ENCODE measurements at regions not wholly inside any gene's neighbourhood (a gene's known extent, or its start where the extent isn't known, plus 50 kb on each side); places are given as distances from the start of the nearest gene placed in this dataset.

DNA sequence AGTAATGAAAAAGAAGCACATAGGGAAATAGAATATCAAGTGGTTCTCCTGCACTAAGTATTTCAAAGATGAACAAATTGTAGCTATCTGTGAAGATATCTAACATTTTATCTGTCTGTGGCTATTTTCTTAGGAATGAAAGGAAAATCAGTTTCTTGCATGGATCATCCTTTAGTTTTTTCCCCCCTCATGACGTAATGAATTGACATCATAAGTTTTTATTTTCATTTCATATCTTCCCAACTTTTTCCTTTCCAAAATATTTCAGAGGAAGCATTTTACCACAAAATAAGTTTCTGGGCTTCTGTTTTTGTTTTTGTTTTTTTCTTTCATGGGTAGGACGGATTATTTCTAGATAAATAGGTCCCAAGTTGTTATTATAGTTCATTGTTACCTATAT lies 996.6 kb downstream of the TMEM121 start:
- H3K27ac Mint-ChIP-seq (ENCODE audit: unreplicated experiment): no peak overlapping the region
- CTCF ChIA-PET: no interaction called here
- intact Hi-C loops (cut with micrococcal nuclease; ENCODE audit: unreplicated experiment): no loop called here
- H3K9me3 ChIP-seq: no peaks in the 10 kb centered on the region; the same call in 1 of the 2 replicates
- H3K36me3 ChIP-seq (ENCODE audit: control insufficient read depth, insufficient read depth, low read length): no peaks in the 10 kb centered on the region
- BruUV-seq (replicated peaks): no TSS peak
- TF ChIP-seq, protein P1, sequence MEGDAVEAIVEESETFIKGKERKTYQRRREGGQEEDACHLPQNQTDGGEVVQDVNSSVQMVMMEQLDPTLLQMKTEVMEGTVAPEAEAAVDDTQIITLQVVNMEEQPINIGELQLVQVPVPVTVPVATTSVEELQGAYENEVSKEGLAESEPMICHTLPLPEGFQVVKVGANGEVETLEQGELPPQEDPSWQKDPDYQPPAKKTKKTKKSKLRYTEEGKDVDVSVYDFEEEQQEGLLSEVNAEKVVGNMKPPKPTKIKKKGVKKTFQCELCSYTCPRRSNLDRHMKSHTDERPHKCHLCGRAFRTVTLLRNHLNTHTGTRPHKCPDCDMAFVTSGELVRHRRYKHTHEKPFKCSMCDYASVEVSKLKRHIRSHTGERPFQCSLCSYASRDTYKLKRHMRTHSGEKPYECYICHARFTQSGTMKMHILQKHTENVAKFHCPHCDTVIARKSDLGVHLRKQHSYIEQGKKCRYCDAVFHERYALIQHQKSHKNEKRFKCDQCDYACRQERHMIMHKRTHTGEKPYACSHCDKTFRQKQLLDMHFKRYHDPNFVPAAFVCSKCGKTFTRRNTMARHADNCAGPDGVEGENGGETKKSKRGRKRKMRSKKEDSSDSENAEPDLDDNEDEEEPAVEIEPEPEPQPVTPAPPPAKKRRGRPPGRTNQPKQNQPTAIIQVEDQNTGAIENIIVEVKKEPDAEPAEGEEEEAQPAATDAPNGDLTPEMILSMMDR (IDR thresholded peaks at IDR 0.05; ENCODE audit: insufficient read depth in 1 of 2, low read depth in 1 of 2, low read length in 1 of 2, severe bottlenecking in 1 of 2, unreplicated experiment in 1 of 2): no peak
- H3K4me1 ChIP-seq: no peaks in the 10 kb centered on the region
- H3K4me3 ChIP-seq (ENCODE audit: low read depth, low read length): no peak overlapping the region
- no peaks in the 10 kb centered on the region for H3K9me3 Mint-ChIP-seq (ENCODE audit: unreplicated experiment)
- no peaks in the 10 kb centered on the region for H3K27me3 ChIP-seq (replicated peaks; ENCODE audit: control insufficient read depth, insufficient read depth, low read length)
- H3K4me1 Mint-ChIP-seq (ENCODE audit: low read depth, unreplicated experiment): no peaks in the 10 kb centered on the region
- H3K4me3 Mint-ChIP-seq (ENCODE audit: unreplicated experiment): no peak overlapping the region
- POLR2A ChIA-PET: no interaction called here
- H3K27me3 Mint-ChIP-seq (ENCODE audit: insufficient read depth, unreplicated experiment): peaks cover 2% of the 10 kb centered on the region
- no peak for DNase-seq
- no peaks in the 10 kb centered on the region for H3K36me3 Mint-ChIP-seq (ENCODE audit: insufficient read depth, unreplicated experiment)

DNA sequence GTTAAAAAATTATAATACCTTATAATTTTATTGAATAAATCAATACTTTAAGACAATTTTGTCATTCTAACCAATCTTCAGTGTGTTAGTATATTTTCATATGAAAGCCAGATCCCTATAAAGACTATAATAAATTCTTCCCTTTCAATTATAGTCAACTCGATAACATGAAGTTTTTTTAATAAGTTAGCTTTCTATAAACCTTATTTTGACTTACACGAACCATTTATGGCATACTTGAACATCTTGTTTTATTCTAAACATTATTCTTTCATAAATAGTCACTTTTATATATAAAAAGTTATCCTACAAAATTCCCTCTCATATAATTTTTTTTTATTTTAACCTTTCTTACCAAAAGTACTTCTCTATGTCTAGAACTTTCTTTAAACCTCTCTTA lies 1002.3 kb downstream of the TMEM121 start:
- Histone ChIP-seq H3K9me3 (peaks cover 10% of the 10 kb centered on the region), H3K27me3 (replicated peaks; ENCODE audit: control insufficient read depth, insufficient read depth, low read length) (no peaks in the 10 kb centered on the region), H3K4me3 (ENCODE audit: low read depth, low read length) (no peak overlapping the region), H3K4me1 (no peaks in the 10 kb centered on the region), H3K36me3 (ENCODE audit: control insufficient read depth, insufficient read depth, low read length) (no peaks in the 10 kb centered on the region)
- CTCF ChIA-PET: no interaction called here
- TF ChIP-seq, protein P1 (IDR thresholded peaks at IDR 0.05; ENCODE audit: insufficient read depth in 1 of 2, low read depth in 1 of 2, low read length in 1 of 2, severe bottlenecking in 1 of 2, unreplicated experiment in 1 of 2): no peak
- Mint-ChIP-seq H3K4me3 (ENCODE audit: unreplicated experiment) (no peak overlapping the region), H3K4me1 (ENCODE audit: low read depth, unreplicated experiment) (no peaks in the 10 kb centered on the region), H3K9me3 (ENCODE audit: unreplicated experiment) (no peaks in the 10 kb centered on the region), H3K27ac (ENCODE audit: unreplicated experiment) (no peak overlapping the region), H3K27me3 (ENCODE audit: insufficient read depth, unreplicated experiment) (no peaks in the 10 kb centered on the region), H3K36me3 (ENCODE audit: insufficient read depth, unreplicated experiment) (no peaks in the 10 kb centered on the region)
- POLR2A ChIA-PET: no interaction called here
- no TSS peak for BruUV-seq (replicated peaks)
- intact Hi-C loops (cut with micrococcal nuclease; ENCODE audit: unreplicated experiment): no loop called here
- DNase-seq: no peak

DNA sequence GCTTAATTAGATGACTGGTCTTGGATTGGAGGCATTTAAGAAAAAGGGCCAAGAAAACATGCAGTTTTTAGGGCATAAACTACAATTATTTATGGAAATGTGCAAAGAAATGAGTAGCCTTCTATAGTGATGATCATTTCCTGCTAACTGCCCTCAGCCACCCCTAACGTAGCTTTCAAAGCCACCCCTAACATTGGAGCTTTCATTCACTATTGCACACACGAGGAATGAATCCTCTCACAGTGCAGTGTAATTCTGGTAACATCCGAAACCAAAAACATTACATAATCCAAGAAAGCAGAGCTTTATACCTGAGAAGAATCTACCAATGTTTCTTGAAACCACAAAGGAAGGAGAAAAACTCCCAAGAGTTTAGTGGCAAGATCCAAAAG lies 1003.6 kb downstream of the TMEM121 start:
- Histone ChIP-seq H3K9me3 (peaks cover 10% of the 10 kb centered on the region), H3K27me3 (replicated peaks; ENCODE audit: control insufficient read depth, insufficient read depth, low read length) (no peaks in the 10 kb centered on the region), H3K4me3 (ENCODE audit: low read depth, low read length) (no peak overlapping the region), H3K36me3 (ENCODE audit: control insufficient read depth, insufficient read depth, low read length) (no peaks in the 10 kb centered on the region), H3K4me1 (no peaks in the 10 kb centered on the region)
- ChIA-PET POLR2A (no interaction called here), CTCF (no interaction called here)
- Mint-ChIP-seq H3K4me3 (ENCODE audit: unreplicated experiment) (no peak overlapping the region), H3K27ac (ENCODE audit: unreplicated experiment) (no peak overlapping the region), H3K36me3 (ENCODE audit: insufficient read depth, unreplicated experiment) (no peaks in the 10 kb centered on the region), H3K4me1 (ENCODE audit: low read depth, unreplicated experiment) (no peaks in the 10 kb centered on the region), H3K27me3 (ENCODE audit: insufficient read depth, unreplicated experiment) (peaks cover 4% of the 10 kb centered on the region), H3K9me3 (ENCODE audit: unreplicated experiment) (no peaks in the 10 kb centered on the region)
- intact Hi-C loops (cut with micrococcal nuclease; ENCODE audit: unreplicated experiment): no loop called here
- no TSS peak for BruUV-seq (replicated peaks)
- no peak for DNase-seq
- TF ChIP-seq, protein P1 (IDR thresholded peaks at IDR 0.05; ENCODE audit: insufficient read depth in 1 of 2, low read depth in 1 of 2, low read length in 1 of 2, severe bottlenecking in 1 of 2, unreplicated experiment in 1 of 2): no peak
